ENCODE measurements at regions not wholly inside any gene's neighbourhood (a gene's known extent, or its start where the extent isn't known, plus 50 kb on each side); places are given as distances from the start of the nearest gene placed in this dataset.
"Not testable (repeated sequence)": the region's sequence is repeated elsewhere in the genome, so short reads cannot be mapped to it uniquely, and the experiment has no call there.

DNA sequence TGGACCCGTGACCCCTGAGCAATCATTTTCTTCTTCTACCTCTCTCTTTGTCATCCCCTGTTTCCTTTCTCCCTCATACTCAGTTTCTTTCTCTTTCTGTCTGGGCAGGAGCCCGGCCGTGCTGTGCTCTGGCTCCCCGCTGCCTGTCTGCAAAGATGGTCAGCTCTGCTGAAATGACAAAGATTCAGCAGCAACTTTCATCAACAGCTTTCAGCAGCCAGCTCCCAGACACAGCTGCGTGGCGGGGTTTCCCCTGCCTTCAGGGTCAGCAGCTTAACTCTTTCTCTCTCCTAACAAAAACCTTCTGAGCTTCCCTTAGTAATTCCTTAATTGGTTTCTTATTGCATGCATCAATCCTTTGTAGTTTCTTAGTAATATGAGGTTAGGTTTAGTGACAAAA is 1234.4 kb downstream of the CNTNAP5 start:
- Mint-ChIP-seq H3K4me3 (no peak overlapping the region), H3K4me1 (peaks cover 6% of the 10 kb centered on the region), H3K27ac (no peak overlapping the region), H3K27me3 (ENCODE audit: insufficient read depth) (no peaks in the 10 kb centered on the region), H3K36me3 (ENCODE audit: low read depth) (no peaks in the 10 kb centered on the region), H3K9me3 (no peaks in the 10 kb centered on the region)
- Histone ChIP-seq H3K36me3 (ENCODE audit: control insufficient read depth, insufficient read depth, low read length) (no peaks in the 10 kb centered on the region), H3K27ac (ENCODE audit: low read depth, low read length) (no peak overlapping the region), H3K9ac (ENCODE audit: extremely low read depth, low read length, poor library complexity, severe bottlenecking) (no peak overlapping the region), H3K4me3 (ENCODE audit: low read length) (no peak overlapping the region), H3K4me1 (ENCODE audit: control insufficient read depth, insufficient read depth, low read length) (no peaks in the 10 kb centered on the region), H3K27me3 (ENCODE audit: control insufficient read depth, insufficient read depth, low read length, poor library complexity, severe bottlenecking) (no peaks in the 10 kb centered on the region), H3K9me3 (ENCODE audit: control insufficient read depth, low read length) (no peaks in the 10 kb centered on the region)
- 83 to 88% methylated on average over 5 to 6 of the region's 6 CpGs for WGBS, 2 experiments (ENCODE audit: insufficient coverage in 1 of 2, insufficient read length in 1 of 2)
- DNase-seq = no peak
- TF ChIP-seq, protein P1, sequence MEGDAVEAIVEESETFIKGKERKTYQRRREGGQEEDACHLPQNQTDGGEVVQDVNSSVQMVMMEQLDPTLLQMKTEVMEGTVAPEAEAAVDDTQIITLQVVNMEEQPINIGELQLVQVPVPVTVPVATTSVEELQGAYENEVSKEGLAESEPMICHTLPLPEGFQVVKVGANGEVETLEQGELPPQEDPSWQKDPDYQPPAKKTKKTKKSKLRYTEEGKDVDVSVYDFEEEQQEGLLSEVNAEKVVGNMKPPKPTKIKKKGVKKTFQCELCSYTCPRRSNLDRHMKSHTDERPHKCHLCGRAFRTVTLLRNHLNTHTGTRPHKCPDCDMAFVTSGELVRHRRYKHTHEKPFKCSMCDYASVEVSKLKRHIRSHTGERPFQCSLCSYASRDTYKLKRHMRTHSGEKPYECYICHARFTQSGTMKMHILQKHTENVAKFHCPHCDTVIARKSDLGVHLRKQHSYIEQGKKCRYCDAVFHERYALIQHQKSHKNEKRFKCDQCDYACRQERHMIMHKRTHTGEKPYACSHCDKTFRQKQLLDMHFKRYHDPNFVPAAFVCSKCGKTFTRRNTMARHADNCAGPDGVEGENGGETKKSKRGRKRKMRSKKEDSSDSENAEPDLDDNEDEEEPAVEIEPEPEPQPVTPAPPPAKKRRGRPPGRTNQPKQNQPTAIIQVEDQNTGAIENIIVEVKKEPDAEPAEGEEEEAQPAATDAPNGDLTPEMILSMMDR (conservative IDR thresholded peaks at IDR 0.05) = no peak

DNA sequence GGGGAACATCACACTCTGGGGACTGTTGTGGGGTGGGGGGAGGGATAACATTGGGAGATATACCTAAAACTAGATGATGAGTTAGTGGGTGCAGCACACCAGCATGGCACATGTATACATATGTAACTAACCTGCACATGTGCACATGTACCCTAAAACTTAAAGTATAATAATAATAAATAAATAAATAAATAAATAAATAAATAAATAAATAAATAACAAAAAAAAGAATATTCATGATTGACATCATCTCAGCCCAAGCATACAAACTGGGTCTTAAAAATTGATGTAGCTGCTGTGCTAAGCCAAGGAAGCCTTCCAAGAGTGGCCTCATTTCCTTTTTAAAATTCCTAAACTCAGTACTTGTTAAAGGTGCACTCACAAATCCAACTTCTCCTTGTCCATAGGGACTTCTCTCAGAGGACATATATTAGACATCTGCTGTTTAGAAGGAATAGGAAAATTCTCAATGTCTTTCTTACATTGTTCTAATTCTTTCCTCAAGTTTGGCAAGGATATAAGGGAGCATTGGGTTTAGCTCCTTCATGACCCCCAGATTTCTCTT is 1235.4 kb downstream of the CNTNAP5 start:
- not testable (repeated sequence) for H3K36me3 Mint-ChIP-seq (ENCODE audit: low read depth); H3K27me3 Mint-ChIP-seq (ENCODE audit: insufficient read depth); H3K9me3 ChIP-seq (ENCODE audit: control insufficient read depth, low read length)

DNA sequence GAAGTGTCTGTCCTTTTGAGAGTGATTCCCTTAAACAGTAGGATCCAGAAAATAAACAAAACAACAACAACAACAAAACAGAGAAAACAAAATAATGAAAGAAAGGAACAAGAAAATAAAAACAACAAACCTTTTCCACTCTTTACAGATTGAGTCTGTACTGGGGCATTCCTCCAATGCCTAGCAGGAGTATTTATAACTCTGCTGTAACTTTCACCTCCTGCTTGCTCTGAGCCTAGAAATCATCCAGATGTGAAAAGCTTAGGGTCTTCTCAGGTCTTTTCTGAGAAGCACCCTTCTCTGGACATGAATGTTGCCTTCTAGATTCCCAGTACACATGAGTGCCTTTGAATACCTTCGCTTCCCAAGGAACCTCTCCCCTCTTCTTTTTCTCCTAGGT is 1239.4 kb downstream of the CNTNAP5 start:
- Histone ChIP-seq H3K9ac (ENCODE audit: extremely low read depth, low read length, poor library complexity, severe bottlenecking) (no peak overlapping the region), H3K4me1 (ENCODE audit: control insufficient read depth, insufficient read depth, low read length) (no peaks in the 10 kb centered on the region), H3K27me3 (ENCODE audit: control insufficient read depth, insufficient read depth, low read length, poor library complexity, severe bottlenecking) (no peaks in the 10 kb centered on the region), H3K36me3 (ENCODE audit: control insufficient read depth, insufficient read depth, low read length) (no peaks in the 10 kb centered on the region), H3K4me3 (ENCODE audit: low read length) (no peak overlapping the region), H3K9me3 (ENCODE audit: control insufficient read depth, low read length) (no peaks in the 10 kb centered on the region), H3K27ac (ENCODE audit: low read depth, low read length) (no peak overlapping the region)
- H3K9me3 Mint-ChIP-seq = no peaks in the 10 kb centered on the region
- TF ChIP-seq, protein P1 (conservative IDR thresholded peaks at IDR 0.05) = no peak
- no peak overlapping the region for H3K4me3 Mint-ChIP-seq
- H3K27ac Mint-ChIP-seq = no peak overlapping the region
- no peaks in the 10 kb centered on the region for H3K36me3 Mint-ChIP-seq (ENCODE audit: low read depth)
- H3K27me3 Mint-ChIP-seq (ENCODE audit: insufficient read depth) = no peaks in the 10 kb centered on the region
- DNase-seq = no peak
- WGBS, 2 experiments (ENCODE audit: insufficient coverage in 1 of 2, insufficient read length in 1 of 2) = 92 to 94% methylated on average over 1 of the region's 1 CpG
- peaks cover 6% of the 10 kb centered on the region for H3K4me1 Mint-ChIP-seq

More for the DNA sequence above, 1235.4 kb downstream of the CNTNAP5 start:
- H3K4me1 ChIP-seq (ENCODE audit: control insufficient read depth, insufficient read depth, low read length); H3K4me3 Mint-ChIP-seq; H3K27ac Mint-ChIP-seq; DNase-seq; H3K9ac ChIP-seq (ENCODE audit: extremely low read depth, low read length, poor library complexity, severe bottlenecking); H3K9me3 Mint-ChIP-seq; H3K27ac ChIP-seq (ENCODE audit: low read depth, low read length); H3K4me3 ChIP-seq (ENCODE audit: low read length); H3K36me3 ChIP-seq (ENCODE audit: control insufficient read depth, insufficient read depth, low read length); H3K27me3 ChIP-seq (ENCODE audit: control insufficient read depth, insufficient read depth, low read length, poor library complexity, severe bottlenecking); H3K4me1 Mint-ChIP-seq: not testable (repeated sequence)

DNA sequence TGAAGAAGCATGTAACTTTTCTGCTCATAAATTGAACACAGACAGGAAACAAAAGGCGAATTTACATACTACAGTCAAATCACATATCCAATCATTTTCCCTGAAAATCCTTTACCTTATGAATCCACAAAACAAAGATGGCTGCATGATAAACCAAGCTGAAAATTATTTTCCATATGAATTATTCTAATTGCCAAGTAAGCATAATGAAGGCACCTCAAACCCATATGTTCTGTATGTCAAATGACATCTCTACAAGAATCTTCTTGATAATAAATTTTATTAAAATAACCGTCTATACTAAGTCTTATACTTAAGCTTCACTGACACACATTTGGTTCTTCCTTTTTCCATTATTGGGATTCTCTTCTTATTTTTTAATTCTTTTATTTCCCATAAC is 1242.6 kb downstream of the CNTNAP5 start:
- DNase-seq = no peak
- Histone ChIP-seq H3K27me3 (ENCODE audit: control insufficient read depth, insufficient read depth, low read length, poor library complexity, severe bottlenecking) (no peaks in the 10 kb centered on the region), H3K4me1 (ENCODE audit: control insufficient read depth, insufficient read depth, low read length) (no peaks in the 10 kb centered on the region), H3K4me3 (ENCODE audit: low read length) (no peak overlapping the region), H3K36me3 (ENCODE audit: control insufficient read depth, insufficient read depth, low read length) (no peaks in the 10 kb centered on the region), H3K9me3 (ENCODE audit: control insufficient read depth, low read length) (no peaks in the 10 kb centered on the region), H3K9ac (ENCODE audit: extremely low read depth, low read length, poor library complexity, severe bottlenecking) (no peak overlapping the region), H3K27ac (ENCODE audit: low read depth, low read length) (no peak overlapping the region)
- H3K27ac Mint-ChIP-seq = no peak overlapping the region
- no peaks in the 10 kb centered on the region for H3K4me1 Mint-ChIP-seq
- TF ChIP-seq, protein P1 (conservative IDR thresholded peaks at IDR 0.05) = no peak
- H3K36me3 Mint-ChIP-seq (ENCODE audit: low read depth) = no peaks in the 10 kb centered on the region
- H3K9me3 Mint-ChIP-seq = no peaks in the 10 kb centered on the region
- H3K4me3 Mint-ChIP-seq = no peak overlapping the region
- 87 to 93% methylated on average over 2 of the region's 2 CpGs for WGBS, 2 experiments (ENCODE audit: insufficient coverage in 1 of 2, insufficient read length in 1 of 2)
- H3K27me3 Mint-ChIP-seq (ENCODE audit: insufficient read depth) = no peaks in the 10 kb centered on the region
